EL (cell line): ENCODE measurements at regions not wholly inside any gene's neighbourhood (a gene's known extent, or its start where the extent isn't known, plus 50 kb on each side); places are given as distances from the start of the nearest gene placed in this dataset.

ENCODE experiments used
- DNase-seq: peaks from one replicate; pipeline ENCODE4 v3.0.0-alpha.2; 2016

GRCh38 chr6:133583907-133584427 lies 304.9 kb upstream of the TCF21 start:
- DNase-seq = no peak

GRCh38 chr6:133584823-133585222 lies 304.1 kb upstream of the TCF21 start:
- no peak for DNase-seq

- DNase-seq = no peak
Observed at GRCh38 chr6:133585978-133586377, 302.9 kb upstream of the TCF21 start.

- DNase-seq = peak; percentile 74
Observed at GRCh38 chr6:133587546-133588160, 301.3 kb upstream of the TCF21 start.

GRCh38 chr6:133590196-133590595 lies 298.7 kb upstream of the TCF21 start:
- DNase-seq = no peak

GRCh38 chr6:133590814-133591213 lies 298.1 kb upstream of the TCF21 start:
- peak; percentile 18 for DNase-seq

- DNase-seq = peak; percentile 23
Observed at GRCh38 chr6:133591275-133591674, 297.6 kb upstream of the TCF21 start.

GRCh38 chr6:133594652-133595110 lies 294.2 kb upstream of the TCF21 start:
- DNase-seq = no peak

GRCh38 chr6:133595111-133595761 lies 293.7 kb upstream of the TCF21 start:
- DNase-seq = peak; percentile 41

- no peak for DNase-seq
Observed at GRCh38 chr6:133606852-133607251, 282.1 kb upstream of the TCF21 start.

- no peak for DNase-seq
Observed at GRCh38 chr6:133608620-133609019, 280.3 kb upstream of the TCF21 start.

GRCh38 chr6:133609415-133610226 lies 279.3 kb upstream of the TCF21 start:
- DNase-seq = peak; percentile 99

- DNase-seq = peak; percentile 66
Observed at GRCh38 chr6:133610227-133610840, 278.6 kb upstream of the TCF21 start.

GRCh38 chr6:133610971-133611370 lies 277.9 kb upstream of the TCF21 start:
- DNase-seq = no peak

- DNase-seq = no peak
Observed at GRCh38 chr6:133612459-133612858, 276.5 kb upstream of the TCF21 start.

GRCh38 chr6:133613211-133613610 lies 275.7 kb upstream of the TCF21 start:
- no peak for DNase-seq

GRCh38 chr6:133621751-133622150 lies 267.2 kb upstream of the TCF21 start:
- DNase-seq = no peak

- DNase-seq = peak; percentile 56
Observed at GRCh38 chr6:133623065-133623464, 265.8 kb upstream of the TCF21 start.

- no peak for DNase-seq
Observed at GRCh38 chr6:133623621-133624020, 265.3 kb upstream of the TCF21 start.

GRCh38 chr6:133626096-133626666 lies 262.7 kb upstream of the TCF21 start:
- DNase-seq = no peak

- no peak for DNase-seq
Observed at GRCh38 chr6:133629970-133630369, 258.9 kb upstream of the TCF21 start.

- peak; percentile 42 for DNase-seq
Observed at GRCh38 chr6:133630651-133631050, 258.3 kb upstream of the TCF21 start.

GRCh38 chr6:133631421-133631820 lies 257.5 kb upstream of the TCF21 start:
- DNase-seq = peak; percentile 81
